Fibroblast of lung (primary cell): ENCODE measurements at regions not wholly inside any gene's neighbourhood (a gene's known extent, or its start where the extent isn't known, plus 50 kb on each side); places are given as distances from the start of the nearest gene placed in this dataset.

Experiments
- EZH2 ChIP-seq: IDR thresholded peaks from 2 replicates; pipeline ENCODE4 v1.5.1; 2012; ENCODE audit warnings: low read length, control low read depth, mild to moderate bottlenecking; ENCODE audit errors: missing control alignments
- TF ChIP-seq, protein P1 (sequence below), 2 donors: IDR thresholded peaks in 1 of 2; conservative IDR thresholded peaks in 1 of 2; 1 replicate in 1 of 2; 2 replicates in 1 of 2; pipeline ENCODE4 v1.5.1; 2011 to 2012; ENCODE audit warnings: low read length in 2 of 2, control low read depth in 1 of 2, inconsistent platforms in 1 of 2, low read depth in 1 of 2, mild to moderate bottlenecking in 1 of 2

DNA sequence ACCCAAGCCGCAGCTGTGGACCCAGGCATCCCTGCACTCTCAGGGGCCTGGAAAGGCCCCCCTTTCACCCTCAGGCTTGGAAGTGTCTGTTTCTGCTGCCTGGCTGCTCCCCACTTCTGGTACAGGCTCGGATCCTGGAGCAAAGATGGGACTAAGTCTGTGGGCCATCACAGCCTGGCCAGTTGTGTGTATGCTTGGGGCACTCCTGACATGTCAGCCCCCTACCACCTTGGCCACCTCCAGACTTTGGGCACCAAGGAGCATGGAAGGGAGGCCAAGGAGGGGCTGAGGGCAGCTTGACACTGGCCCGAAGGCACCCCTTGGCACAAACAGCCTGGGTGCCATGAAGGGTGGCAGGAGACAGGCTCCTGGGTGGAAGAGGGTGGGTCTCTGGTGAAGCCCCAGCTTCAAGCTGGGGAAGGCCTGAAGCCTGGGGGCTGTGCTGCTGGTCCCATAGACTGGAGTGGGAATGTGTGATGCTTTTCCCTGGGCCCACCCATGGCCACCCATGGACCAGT, 799.4 kb upstream of the AGA start:
- TF ChIP-seq, protein P1, sequence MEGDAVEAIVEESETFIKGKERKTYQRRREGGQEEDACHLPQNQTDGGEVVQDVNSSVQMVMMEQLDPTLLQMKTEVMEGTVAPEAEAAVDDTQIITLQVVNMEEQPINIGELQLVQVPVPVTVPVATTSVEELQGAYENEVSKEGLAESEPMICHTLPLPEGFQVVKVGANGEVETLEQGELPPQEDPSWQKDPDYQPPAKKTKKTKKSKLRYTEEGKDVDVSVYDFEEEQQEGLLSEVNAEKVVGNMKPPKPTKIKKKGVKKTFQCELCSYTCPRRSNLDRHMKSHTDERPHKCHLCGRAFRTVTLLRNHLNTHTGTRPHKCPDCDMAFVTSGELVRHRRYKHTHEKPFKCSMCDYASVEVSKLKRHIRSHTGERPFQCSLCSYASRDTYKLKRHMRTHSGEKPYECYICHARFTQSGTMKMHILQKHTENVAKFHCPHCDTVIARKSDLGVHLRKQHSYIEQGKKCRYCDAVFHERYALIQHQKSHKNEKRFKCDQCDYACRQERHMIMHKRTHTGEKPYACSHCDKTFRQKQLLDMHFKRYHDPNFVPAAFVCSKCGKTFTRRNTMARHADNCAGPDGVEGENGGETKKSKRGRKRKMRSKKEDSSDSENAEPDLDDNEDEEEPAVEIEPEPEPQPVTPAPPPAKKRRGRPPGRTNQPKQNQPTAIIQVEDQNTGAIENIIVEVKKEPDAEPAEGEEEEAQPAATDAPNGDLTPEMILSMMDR (conservative IDR thresholded peaks at IDR 0.05 in 1 of 2, IDR thresholded peaks at IDR 0.05 in 1 of 2; ENCODE audit: low read depth in 1 of 2, low read length in 2 of 2) = no peak
- no peak for TF ChIP-seq EZH2
